ENCODE measurements at regions not wholly inside any gene's neighbourhood (a gene's known extent, or its start where the extent isn't known, plus 50 kb on each side); places are given as distances from the start of the nearest gene placed in this dataset.
"Not testable (repeated sequence)": the region's sequence is repeated elsewhere in the genome, so short reads cannot be mapped to it uniquely, and the experiment has no call there.

GRCh38 chr5:106986006-106986405, 684.7 kb downstream of the EFNA5 start:
- ATAC-seq (no peak), DNase-seq (no peak)
- peaks cover 5% of the 10 kb centered on the region for H3K9me3 Mint-ChIP-seq
- no peak overlapping the region for H3K4me3 Mint-ChIP-seq
- no peaks in the 10 kb centered on the region for H3K4me1 Mint-ChIP-seq
- H3K27ac Mint-ChIP-seq, result no peak overlapping the region
- no peaks in the 10 kb centered on the region for H3K36me3 Mint-ChIP-seq (ENCODE audit: low read depth)
- H3K27me3 Mint-ChIP-seq, result no peaks in the 10 kb centered on the region

GRCh38 chr5:106985174-106985573, 685.6 kb downstream of the EFNA5 start:
- Mint-ChIP-seq H3K9me3 (peaks cover 5% of the 10 kb centered on the region), H3K27ac (no peak overlapping the region), H3K4me1 (no peaks in the 10 kb centered on the region), H3K36me3 (ENCODE audit: low read depth) (no peaks in the 10 kb centered on the region), H3K4me3 (no peak overlapping the region), H3K27me3 (peaks cover under 1% of the 10 kb centered on the region)
- ATAC-seq (no peak), DNase-seq (no peak)

DNA sequence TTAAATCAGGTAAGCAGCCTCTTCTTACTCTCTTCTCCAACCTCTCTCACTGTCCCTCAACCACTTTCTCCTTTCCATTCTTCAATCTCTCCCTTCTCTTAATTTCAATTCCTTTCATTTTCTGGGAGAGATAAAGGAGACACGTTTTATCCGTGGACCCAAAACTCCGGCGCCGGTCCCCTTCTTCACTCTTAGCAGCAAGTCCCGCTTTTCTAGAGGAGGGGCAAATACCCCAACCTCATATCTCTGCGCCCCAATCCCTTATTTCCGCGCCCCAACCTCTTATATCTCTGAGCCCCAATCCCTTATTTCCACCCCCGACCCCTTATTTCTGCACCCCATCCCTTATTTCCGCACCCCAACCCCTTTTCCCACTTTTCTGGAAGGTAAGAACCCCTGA, 691.6 kb downstream of the EFNA5 start:
- H3K4me3 Mint-ChIP-seq; H3K4me1 Mint-ChIP-seq; ATAC-seq; H3K36me3 Mint-ChIP-seq (ENCODE audit: low read depth); H3K27me3 Mint-ChIP-seq; DNase-seq; H3K9me3 Mint-ChIP-seq; H3K27ac Mint-ChIP-seq: not testable (repeated sequence)

GRCh38 chr5:106978582-106979165, 692.1 kb downstream of the EFNA5 start:
- not testable (repeated sequence) for H3K36me3 Mint-ChIP-seq (ENCODE audit: low read depth); H3K4me1 Mint-ChIP-seq; ATAC-seq; DNase-seq; H3K27ac Mint-ChIP-seq; H3K4me3 Mint-ChIP-seq; H3K9me3 Mint-ChIP-seq; H3K27me3 Mint-ChIP-seq

- peaks cover 8% of the 10 kb centered on the region for H3K27me3 Mint-ChIP-seq
- H3K36me3 Mint-ChIP-seq (ENCODE audit: low read depth), result no peaks in the 10 kb centered on the region
- H3K4me3 Mint-ChIP-seq, result no peak overlapping the region
- no peaks in the 10 kb centered on the region for H3K4me1 Mint-ChIP-seq
- ATAC-seq (no peak), DNase-seq (no peak)
- no peaks in the 10 kb centered on the region for H3K9me3 Mint-ChIP-seq
- no peak overlapping the region for H3K27ac Mint-ChIP-seq
Observed at GRCh38 chr5:106976363-106976762, 694.4 kb downstream of the EFNA5 start.

- Mint-ChIP-seq H3K4me1 (no peaks in the 10 kb centered on the region), H3K27me3 (no peaks in the 10 kb centered on the region), H3K27ac (no peak overlapping the region), H3K9me3 (no peaks in the 10 kb centered on the region), H3K4me3 (no peak overlapping the region), H3K36me3 (ENCODE audit: low read depth) (no peaks in the 10 kb centered on the region)
- DNase-seq, result no peak
- no peak for ATAC-seq
Observed at GRCh38 chr5:106974272-106974671, 696.5 kb downstream of the EFNA5 start.

GRCh38 chr5:106966686-106967315, 703.9 kb downstream of the EFNA5 start:
- Mint-ChIP-seq H3K9me3 (peaks cover 11% of the 10 kb centered on the region), H3K27ac (no peak overlapping the region), H3K27me3 (no peaks in the 10 kb centered on the region), H3K36me3 (ENCODE audit: low read depth) (no peaks in the 10 kb centered on the region), H3K4me1 (no peaks in the 10 kb centered on the region), H3K4me3 (no peak overlapping the region)
- ATAC-seq (no peak), DNase-seq (no peak)

DNA sequence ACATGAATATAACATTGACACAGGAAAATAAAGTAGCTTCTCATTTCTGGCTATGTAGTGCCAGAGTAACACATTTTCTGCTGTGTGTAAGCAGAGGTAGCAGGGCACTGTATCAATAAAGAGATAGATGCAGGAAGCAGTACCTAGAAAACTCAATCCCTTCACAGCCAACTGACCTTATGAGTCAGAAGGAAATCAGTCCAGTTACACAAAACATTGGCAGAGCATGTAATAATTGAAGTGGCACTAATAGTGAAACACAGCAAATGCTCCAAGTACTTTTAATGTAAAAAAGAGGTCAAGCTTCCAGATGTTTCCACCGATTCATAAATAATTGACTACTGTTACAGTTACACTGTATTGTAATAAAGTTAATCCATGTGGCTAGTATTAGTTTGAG, 706.6 kb downstream of the EFNA5 start:
- DNase-seq, result no peak
- H3K27ac Mint-ChIP-seq, result no peak overlapping the region
- no peaks in the 10 kb centered on the region for H3K36me3 Mint-ChIP-seq (ENCODE audit: low read depth)

DNA sequence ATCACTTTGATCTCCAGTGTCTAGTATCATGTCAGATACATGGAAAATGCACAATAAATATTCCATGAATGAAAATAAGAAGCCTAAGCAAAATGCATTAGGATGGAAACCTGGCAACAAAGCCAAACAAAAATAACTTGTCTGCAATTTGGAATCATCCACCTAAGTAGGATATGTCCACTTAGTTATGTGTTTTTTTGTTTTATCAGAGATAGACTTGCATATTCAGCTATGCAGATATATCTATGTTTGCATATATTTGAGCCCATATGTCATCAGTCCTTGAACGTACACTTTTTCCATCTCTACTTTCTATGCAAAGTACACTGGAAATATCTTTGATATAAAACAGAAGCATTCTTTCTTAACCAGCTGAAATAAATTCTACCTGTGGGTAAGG, 707.1 kb downstream of the EFNA5 start:
- no peak overlapping the region for H3K27ac Mint-ChIP-seq
- no peak overlapping the region for H3K4me3 Mint-ChIP-seq
- ATAC-seq, result no peak
- H3K4me1 Mint-ChIP-seq, result no peaks in the 10 kb centered on the region
- H3K9me3 Mint-ChIP-seq, result peaks cover 11% of the 10 kb centered on the region
- DNase-seq, result no peak
- no peaks in the 10 kb centered on the region for H3K27me3 Mint-ChIP-seq
- H3K36me3 Mint-ChIP-seq (ENCODE audit: low read depth), result no peaks in the 10 kb centered on the region

More for the DNA sequence above, 706.6 kb downstream of the EFNA5 start:
- H3K9me3 Mint-ChIP-seq, result peaks cover 11% of the 10 kb centered on the region
- H3K4me3 Mint-ChIP-seq, result no peak overlapping the region
- H3K27me3 Mint-ChIP-seq, result no peaks in the 10 kb centered on the region
- H3K4me1 Mint-ChIP-seq, result no peaks in the 10 kb centered on the region
- ATAC-seq, result no peak

DNA sequence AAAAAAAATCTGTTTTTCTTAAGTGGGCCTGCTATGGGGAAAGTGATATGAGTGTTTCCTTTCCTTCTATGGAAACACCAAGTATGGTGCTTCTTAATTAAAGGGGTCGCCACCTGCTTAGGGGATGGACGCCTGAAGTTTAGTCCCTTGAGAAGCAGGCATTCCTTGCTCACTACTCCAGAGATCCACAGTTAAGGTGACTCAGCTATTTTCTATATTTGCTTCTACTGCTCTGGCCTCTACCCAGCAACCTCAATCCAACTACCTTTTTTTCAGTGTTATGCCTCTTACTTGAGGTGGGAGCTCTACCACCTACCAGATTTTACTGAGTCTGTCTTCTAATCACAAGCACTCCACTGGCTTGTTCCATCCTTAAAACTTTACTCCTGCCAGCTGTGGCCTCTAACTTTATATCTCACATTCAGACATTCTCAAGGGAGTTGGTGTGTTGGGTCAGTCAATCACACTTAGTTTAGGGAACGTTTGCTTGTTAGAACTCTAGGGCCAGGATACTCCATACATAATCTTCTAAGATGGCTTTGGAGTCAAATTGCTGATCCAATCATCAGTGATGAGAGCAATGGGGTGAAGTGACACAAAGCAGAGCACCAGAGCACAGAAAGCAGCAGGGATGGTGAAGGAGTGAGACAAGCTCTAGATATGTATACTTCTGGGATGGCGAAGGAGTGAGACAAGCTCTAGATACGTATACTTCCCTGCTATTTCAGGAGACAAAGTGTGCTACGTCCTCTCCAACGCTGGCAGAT, 708.1 kb downstream of the EFNA5 start:
- no peak for ATAC-seq
- no peaks in the 10 kb centered on the region for H3K27me3 Mint-ChIP-seq
- no peak for DNase-seq
- H3K27ac Mint-ChIP-seq, result no peak overlapping the region
- H3K4me1 Mint-ChIP-seq, result no peaks in the 10 kb centered on the region
- H3K9me3 Mint-ChIP-seq, result peaks cover 11% of the 10 kb centered on the region
- H3K36me3 Mint-ChIP-seq (ENCODE audit: low read depth), result no peaks in the 10 kb centered on the region
- H3K4me3 Mint-ChIP-seq, result no peak overlapping the region

- no peak for DNase-seq
- no peak overlapping the region for H3K4me3 Mint-ChIP-seq
- peaks cover 6% of the 10 kb centered on the region for H3K9me3 Mint-ChIP-seq
- H3K36me3 Mint-ChIP-seq (ENCODE audit: low read depth), result no peaks in the 10 kb centered on the region
- H3K27ac Mint-ChIP-seq, result no peak overlapping the region
- H3K4me1 Mint-ChIP-seq, result no peaks in the 10 kb centered on the region
- no peak for ATAC-seq
- no peaks in the 10 kb centered on the region for H3K27me3 Mint-ChIP-seq
Observed at GRCh38 chr5:106959387-106959786, 711.4 kb downstream of the EFNA5 start.

- H3K4me3 Mint-ChIP-seq, result no peak overlapping the region
- H3K9me3 Mint-ChIP-seq, result peaks cover 5% of the 10 kb centered on the region
- no peaks in the 10 kb centered on the region for H3K4me1 Mint-ChIP-seq
- ATAC-seq (no peak), DNase-seq (no peak)
- no peaks in the 10 kb centered on the region for H3K36me3 Mint-ChIP-seq (ENCODE audit: low read depth)
- no peak overlapping the region for H3K27ac Mint-ChIP-seq
- H3K27me3 Mint-ChIP-seq, result no peaks in the 10 kb centered on the region
Observed at GRCh38 chr5:106957336-106957735, 713.4 kb downstream of the EFNA5 start.

DNA sequence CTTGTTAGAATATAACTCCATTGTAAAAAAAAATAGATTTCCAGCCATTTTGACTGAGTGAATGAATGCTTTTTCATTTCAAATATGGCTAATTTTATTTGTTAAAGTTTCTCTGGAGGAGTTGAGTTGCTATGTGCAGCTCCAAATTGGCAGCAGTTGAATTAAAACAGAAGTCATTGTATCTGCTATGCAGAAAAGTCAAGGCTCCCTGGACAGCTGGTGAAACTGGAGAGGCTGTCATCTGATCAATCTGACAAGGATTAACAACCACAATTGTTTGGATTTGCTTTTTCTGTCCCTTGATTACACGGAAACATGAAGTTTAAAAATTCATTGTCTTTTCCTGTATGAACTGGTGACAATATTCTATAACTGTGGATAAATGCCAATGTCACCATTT, 713.9 kb downstream of the EFNA5 start:
- ATAC-seq, result no peak
- no peaks in the 10 kb centered on the region for H3K36me3 Mint-ChIP-seq (ENCODE audit: low read depth)
- no peak for DNase-seq
- H3K9me3 Mint-ChIP-seq, result peaks cover under 1% of the 10 kb centered on the region
- H3K4me3 Mint-ChIP-seq, result no peak overlapping the region
- H3K27me3 Mint-ChIP-seq, result no peaks in the 10 kb centered on the region
- H3K27ac Mint-ChIP-seq, result no peak overlapping the region
- H3K4me1 Mint-ChIP-seq, result no peaks in the 10 kb centered on the region

DNA sequence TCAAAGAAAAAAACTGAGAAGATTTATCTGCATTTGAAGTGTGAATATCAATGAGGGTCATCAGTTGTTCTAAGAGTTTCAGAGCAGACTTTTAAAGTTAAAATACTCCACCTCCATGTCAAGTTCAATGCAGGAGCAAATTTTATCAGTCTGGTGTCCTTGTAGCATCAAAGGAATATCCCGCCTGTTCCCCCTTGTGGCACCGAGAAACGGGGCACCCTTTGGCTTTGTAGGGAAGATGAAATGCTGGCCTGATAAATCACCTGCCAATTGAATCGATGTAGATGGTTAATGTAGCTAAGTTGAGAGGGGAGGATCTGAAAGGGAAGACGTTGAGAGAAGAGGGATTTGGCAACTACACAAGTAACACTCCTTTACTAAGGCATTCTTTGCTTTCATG, 714.5 kb downstream of the EFNA5 start:
- H3K27me3 Mint-ChIP-seq, result no peaks in the 10 kb centered on the region
- H3K4me3 Mint-ChIP-seq, result no peak overlapping the region
- no peaks in the 10 kb centered on the region for H3K9me3 Mint-ChIP-seq
- DNase-seq (no peak), ATAC-seq (no peak)
- no peaks in the 10 kb centered on the region for H3K4me1 Mint-ChIP-seq
- no peak overlapping the region for H3K27ac Mint-ChIP-seq
- no peaks in the 10 kb centered on the region for H3K36me3 Mint-ChIP-seq (ENCODE audit: low read depth)

DNA sequence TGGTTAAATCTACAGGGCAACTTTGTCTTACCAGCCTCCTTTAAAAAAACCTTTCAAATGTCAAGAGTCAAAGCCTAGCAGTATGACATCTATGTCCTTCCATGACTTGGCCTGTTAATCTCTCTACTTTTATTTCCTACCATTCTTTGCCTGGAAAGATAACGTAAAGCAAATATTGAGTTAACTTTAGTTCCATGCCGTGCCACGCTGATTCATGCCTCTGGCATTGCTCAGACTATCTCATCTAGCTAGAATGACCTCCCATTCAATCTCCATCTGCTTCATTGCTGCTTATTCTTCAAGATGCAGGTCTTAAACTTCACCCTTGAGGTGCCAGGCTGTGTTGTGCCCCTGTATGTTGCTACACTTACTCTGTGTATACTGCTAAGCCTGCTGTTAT, 729.8 kb downstream of the EFNA5 start:
- no peaks in the 10 kb centered on the region for H3K36me3 Mint-ChIP-seq (ENCODE audit: low read depth)
- no peak overlapping the region for H3K4me3 Mint-ChIP-seq
- no peak overlapping the region for H3K27ac Mint-ChIP-seq
- no peaks in the 10 kb centered on the region for H3K4me1 Mint-ChIP-seq
- no peak for ATAC-seq
- DNase-seq, result no peak
- peaks cover 5% of the 10 kb centered on the region for H3K9me3 Mint-ChIP-seq
- no peaks in the 10 kb centered on the region for H3K27me3 Mint-ChIP-seq

All from activated naive CD8-positive, alpha-beta T cell treated with anti-CD3 and anti-CD28 coated beads, Interleukin-2, amount 50 U/mL, for 24 hours (primary cell).